BLaER1 (cell line): ENCODE measurements at regions not wholly inside any gene's neighbourhood (a gene's known extent, or its start where the extent isn't known, plus 50 kb on each side); places are given as distances from the start of the nearest gene placed in this dataset.

Source experiments
- H3K27ac ChIP-seq: shearing (Covaris generic); formaldehyde crosslinking; 2 replicates; pipeline ENCODE4 v1.8.1; 2022
- H3K27me3 ChIP-seq: shearing (Covaris generic); formaldehyde crosslinking; 2 replicates; pipeline ENCODE4 v1.8.1; 2022
- H3K36me3 ChIP-seq: shearing (Covaris generic); formaldehyde crosslinking; 2 replicates; pipeline ENCODE4 v1.8.1; 2022
- H3K4me1 ChIP-seq: shearing (Covaris generic); formaldehyde crosslinking; 2 replicates; pipeline ENCODE4 v1.8.1; 2022
- H3K4me2 ChIP-seq: shearing (Covaris generic); formaldehyde crosslinking; 2 replicates; pipeline ENCODE4 v1.8.1; 2022
- H3K4me3 ChIP-seq: shearing (Covaris generic); formaldehyde crosslinking; 2 replicates; pipeline ENCODE4 v1.8.1; 2022
- H3K9ac ChIP-seq: shearing (Covaris generic); formaldehyde crosslinking; 2 replicates; pipeline ENCODE4 v1.8.1; 2022
- H3K9me3 ChIP-seq: shearing (Covaris generic); formaldehyde crosslinking; 2 replicates; pipeline ENCODE4 v1.8.1; 2022
- H4K20me1 ChIP-seq: shearing (Covaris generic); formaldehyde crosslinking; 2 replicates; pipeline ENCODE4 v1.8.1; 2022
- Cebpa-rat ChIP-seq: shearing (Covaris generic); IDR thresholded peaks from 2 replicates; pipeline ENCODE4 v1.8.1; 2022

DNA sequence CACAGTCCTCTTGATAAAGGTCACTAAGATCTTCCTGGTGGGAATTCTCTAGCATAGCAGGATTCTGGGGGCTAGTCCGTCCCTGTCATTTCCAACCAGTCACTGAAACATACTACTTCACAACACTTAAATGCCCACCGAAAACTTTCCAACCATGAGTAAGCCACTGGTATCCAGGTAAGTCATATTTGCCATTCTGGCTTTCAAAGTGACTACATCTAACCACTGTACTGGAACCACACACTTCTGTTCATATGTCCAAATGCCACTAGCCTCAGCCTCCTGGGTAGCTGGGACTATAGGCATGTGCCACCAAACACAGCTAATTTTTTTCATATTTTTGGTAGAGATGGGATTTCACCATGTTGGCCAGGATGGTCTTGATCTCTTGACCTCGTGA lies 64.3 kb upstream of the VANGL1 start:
- Histone ChIP-seq H4K20me1 (no peaks in the 10 kb centered on the region), H3K4me1 (no peaks in the 10 kb centered on the region), H3K36me3 (no peaks in the 10 kb centered on the region), H3K4me2 (no peak overlapping the region), H3K9ac (no peak overlapping the region), H3K27me3 (no peaks in the 10 kb centered on the region), H3K27ac (no peak overlapping the region), H3K4me3 (no peak overlapping the region), H3K9me3 (peaks cover 16% of the 10 kb centered on the region)
- no peak for TF ChIP-seq Cebpa-rat

DNA sequence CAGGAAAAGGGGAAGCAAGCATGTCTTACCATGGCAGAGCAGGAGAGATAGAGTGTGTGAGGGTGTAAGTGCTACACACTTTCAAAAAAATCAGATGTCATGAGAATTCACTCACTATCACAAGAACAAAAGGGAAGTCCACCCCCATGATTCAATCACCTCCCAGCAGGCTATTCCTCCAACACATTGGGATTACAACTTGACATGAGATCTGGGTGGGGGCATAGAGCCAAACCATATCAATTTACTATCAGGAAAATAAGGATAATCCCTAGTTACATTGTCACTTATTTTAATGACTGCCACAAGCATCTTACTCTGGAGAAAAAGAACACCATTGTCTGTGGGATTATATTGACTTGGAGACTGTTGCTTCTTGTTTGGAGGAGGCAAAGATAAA lies 66.1 kb upstream of the VANGL1 start:
- Histone ChIP-seq H3K36me3 (no peaks in the 10 kb centered on the region), H3K9ac (no peak overlapping the region), H3K27me3 (no peaks in the 10 kb centered on the region), H3K9me3 (peaks cover 22% of the 10 kb centered on the region), H4K20me1 (no peaks in the 10 kb centered on the region), H3K4me1 (no peaks in the 10 kb centered on the region), H3K27ac (no peak overlapping the region), H3K4me2 (no peak overlapping the region), H3K4me3 (no peak overlapping the region)
- TF ChIP-seq Cebpa-rat, result no peak

DNA sequence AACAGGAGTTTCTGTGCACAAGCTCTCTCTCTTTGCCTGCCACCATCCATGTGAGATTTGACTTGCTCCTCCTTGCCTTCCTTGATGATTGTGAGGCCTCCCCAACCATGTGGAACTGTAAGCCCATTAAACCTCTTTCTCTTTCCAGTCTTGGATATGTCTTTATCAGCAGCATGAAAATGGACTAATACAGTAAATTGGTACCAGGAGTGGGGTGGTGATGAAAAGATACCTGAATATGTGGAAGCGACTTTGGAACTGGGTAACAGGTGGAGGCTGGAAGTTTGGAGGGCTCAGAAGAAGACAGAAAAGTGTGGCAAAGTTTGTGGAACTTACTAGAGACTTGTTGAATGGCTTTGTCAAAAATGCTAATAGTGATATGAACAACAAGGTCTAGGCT lies 69.1 kb upstream of the VANGL1 start:
- Histone ChIP-seq H4K20me1 (no peaks in the 10 kb centered on the region), H3K4me2 (no peak overlapping the region), H3K9me3 (peaks cover 27% of the 10 kb centered on the region), H3K4me1 (no peaks in the 10 kb centered on the region), H3K27ac (no peak overlapping the region), H3K9ac (no peak overlapping the region), H3K36me3 (no peaks in the 10 kb centered on the region), H3K27me3 (no peaks in the 10 kb centered on the region), H3K4me3 (no peak overlapping the region)
- TF ChIP-seq Cebpa-rat, result no peak

DNA sequence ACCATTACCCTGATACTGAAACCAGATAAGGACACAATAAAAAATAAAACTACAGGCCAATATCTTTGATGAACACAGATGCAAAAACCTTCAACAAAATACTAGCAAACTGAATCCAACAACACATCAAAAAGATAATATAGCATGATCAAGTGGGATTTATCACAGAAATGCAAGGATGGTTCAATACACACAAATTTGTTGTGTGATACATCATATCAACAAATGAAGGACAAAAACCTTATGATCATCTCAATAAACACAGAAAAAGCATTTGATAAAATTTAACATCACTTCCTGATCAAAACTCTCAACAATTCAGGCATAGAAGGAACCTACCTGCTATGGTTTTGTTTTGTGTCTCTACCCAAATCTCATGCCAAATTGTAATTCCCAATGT lies 74.3 kb upstream of the VANGL1 start:
- H4K20me1 ChIP-seq, result no peaks in the 10 kb centered on the region
- no peaks in the 10 kb centered on the region for H3K36me3 ChIP-seq
- H3K9ac ChIP-seq, result no peak overlapping the region
- no peak overlapping the region for H3K4me3 ChIP-seq
- no peak overlapping the region for H3K27ac ChIP-seq
- no peak overlapping the region for H3K4me2 ChIP-seq
- H3K9me3 ChIP-seq, result peaks cover 17% of the 10 kb centered on the region
- no peak for TF ChIP-seq Cebpa-rat
- no peaks in the 10 kb centered on the region for H3K4me1 ChIP-seq
- H3K27me3 ChIP-seq, result no peaks in the 10 kb centered on the region

DNA sequence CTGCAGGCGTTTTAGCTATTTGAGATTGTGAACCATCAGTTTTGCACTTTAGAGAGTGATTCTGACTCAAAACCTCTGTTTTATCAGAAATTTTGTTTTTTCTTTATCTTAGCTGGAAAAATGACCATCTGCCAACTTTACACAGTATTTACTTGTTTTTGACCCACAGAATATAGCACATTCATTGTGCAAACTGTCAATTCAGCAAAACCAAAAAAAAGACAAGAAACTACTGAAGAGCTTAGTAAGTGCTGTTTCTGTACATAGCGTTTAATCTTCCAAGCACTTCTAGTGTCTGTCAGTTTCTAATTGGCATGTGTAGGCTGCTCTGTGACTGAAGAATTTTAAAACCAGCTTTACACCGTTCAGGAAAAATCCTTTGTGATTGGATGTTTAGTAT lies 76.0 kb upstream of the VANGL1 start:
- H3K4me3 ChIP-seq, result no peak overlapping the region
- H3K9me3 ChIP-seq, result peaks cover 11% of the 10 kb centered on the region
- H3K9ac ChIP-seq, result no peak overlapping the region
- H3K27ac ChIP-seq, result no peak overlapping the region
- no peaks in the 10 kb centered on the region for H3K27me3 ChIP-seq
- no peaks in the 10 kb centered on the region for H3K4me1 ChIP-seq
- TF ChIP-seq Cebpa-rat, result no peak
- no peaks in the 10 kb centered on the region for H3K36me3 ChIP-seq
- no peaks in the 10 kb centered on the region for H4K20me1 ChIP-seq
- H3K4me2 ChIP-seq, result no peak overlapping the region

DNA sequence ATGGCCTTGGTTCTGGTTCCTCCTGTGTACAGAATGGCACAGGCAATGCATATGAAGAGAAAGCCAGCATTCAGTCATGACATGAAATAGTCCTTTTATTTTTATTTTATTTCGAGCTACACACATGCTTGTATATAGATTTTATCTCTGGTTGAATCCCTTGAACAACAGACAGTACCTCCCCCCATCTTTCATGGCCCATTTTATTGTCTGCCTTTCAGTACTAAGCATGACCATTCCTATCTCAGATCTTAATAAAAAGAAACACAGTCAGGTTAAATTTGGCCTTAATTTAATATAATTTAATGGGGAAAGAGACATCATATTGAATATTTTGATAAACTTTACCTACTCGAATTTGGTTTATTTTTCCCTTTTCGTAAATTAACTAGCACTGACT lies 76.4 kb upstream of the VANGL1 start:
- Histone ChIP-seq H3K4me2 (no peak overlapping the region), H3K36me3 (no peaks in the 10 kb centered on the region), H3K27ac (no peak overlapping the region), H3K9me3 (peaks cover 11% of the 10 kb centered on the region), H3K4me1 (no peaks in the 10 kb centered on the region), H3K27me3 (no peaks in the 10 kb centered on the region), H4K20me1 (no peaks in the 10 kb centered on the region), H3K4me3 (no peak overlapping the region), H3K9ac (no peak overlapping the region)
- TF ChIP-seq Cebpa-rat, result no peak

DNA sequence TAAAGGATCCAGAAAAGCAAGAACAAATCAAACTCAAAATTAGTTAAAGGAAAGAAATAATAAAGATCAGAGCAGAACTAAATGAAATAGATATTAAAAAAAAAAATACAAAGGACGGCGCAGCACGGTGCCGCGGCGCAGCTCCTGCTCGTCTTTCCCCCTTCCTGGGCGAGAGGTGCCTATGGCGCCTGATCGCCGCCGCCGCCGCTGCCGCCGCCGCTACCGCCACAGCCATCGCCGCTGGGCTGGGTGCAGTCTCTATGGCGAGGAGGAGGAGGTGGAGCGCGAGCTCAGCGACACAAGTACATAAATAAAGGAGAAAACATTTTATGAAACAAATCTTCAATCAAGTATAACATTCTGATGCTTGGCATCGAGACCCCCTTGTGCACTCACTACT lies 77.6 kb upstream of the VANGL1 start:
- H3K4me3 ChIP-seq, result no peak overlapping the region
- TF ChIP-seq Cebpa-rat, result no peak
- H3K4me2 ChIP-seq, result no peak overlapping the region
- H3K36me3 ChIP-seq, result no peaks in the 10 kb centered on the region
- peaks cover 11% of the 10 kb centered on the region for H3K9me3 ChIP-seq
- no peaks in the 10 kb centered on the region for H3K27me3 ChIP-seq
- no peak overlapping the region for H3K9ac ChIP-seq
- no peaks in the 10 kb centered on the region for H4K20me1 ChIP-seq
- H3K4me1 ChIP-seq, result no peaks in the 10 kb centered on the region
- no peak overlapping the region for H3K27ac ChIP-seq

DNA sequence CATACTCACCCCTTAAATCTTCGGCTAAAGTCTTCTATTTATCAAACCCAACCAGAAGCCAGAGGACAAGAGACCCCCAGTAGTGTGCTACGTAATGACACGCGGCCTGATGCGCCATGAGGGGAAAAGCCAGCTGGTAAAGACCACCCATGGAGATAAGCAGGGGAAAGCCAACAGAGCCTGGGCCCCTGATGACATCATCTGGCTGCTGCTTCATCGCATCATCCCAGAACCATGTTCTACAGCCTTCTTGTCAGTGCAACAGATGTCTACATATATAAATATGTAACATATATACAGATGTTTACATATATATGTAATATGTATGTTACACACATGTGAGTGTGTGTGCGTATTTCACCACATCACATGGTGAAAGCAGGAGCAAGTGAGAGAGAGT lies 81.7 kb upstream of the VANGL1 start:
- TF ChIP-seq Cebpa-rat, result no peak
- Histone ChIP-seq H3K9ac (no peak overlapping the region), H3K27me3 (no peaks in the 10 kb centered on the region), H3K4me3 (no peak overlapping the region), H3K27ac (no peak overlapping the region), H3K4me2 (no peak overlapping the region), H3K9me3 (no peaks in the 10 kb centered on the region; the same call in 1 of the 2 replicates), H4K20me1 (no peaks in the 10 kb centered on the region), H3K4me1 (no peaks in the 10 kb centered on the region), H3K36me3 (no peaks in the 10 kb centered on the region)

DNA sequence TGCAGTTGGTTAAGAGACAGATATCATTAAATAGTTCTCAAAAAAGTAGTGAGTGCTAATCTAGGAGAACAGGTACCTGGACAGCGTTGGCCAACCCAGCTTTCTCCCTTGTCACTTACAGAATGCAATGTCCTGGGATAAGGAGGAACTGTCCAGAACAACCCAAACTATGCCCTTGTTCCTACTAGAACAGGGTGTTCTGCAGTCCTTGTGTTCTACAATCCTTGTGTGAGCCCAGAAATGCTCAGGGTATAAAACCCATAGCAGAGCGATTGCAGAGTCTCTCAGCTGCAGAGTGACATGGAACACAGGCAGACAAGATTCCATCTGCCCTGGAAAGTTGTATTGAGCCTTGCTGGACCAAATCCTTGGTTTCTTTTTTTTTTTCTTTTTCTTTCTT lies 83.5 kb upstream of the VANGL1 start:
- H4K20me1 ChIP-seq, result no peaks in the 10 kb centered on the region
- H3K27me3 ChIP-seq, result no peaks in the 10 kb centered on the region
- H3K9ac ChIP-seq, result no peak overlapping the region
- H3K36me3 ChIP-seq, result no peaks in the 10 kb centered on the region
- H3K4me1 ChIP-seq, result no peaks in the 10 kb centered on the region
- TF ChIP-seq Cebpa-rat, result no peak
- H3K4me2 ChIP-seq, result no peak overlapping the region
- no peak overlapping the region for H3K27ac ChIP-seq
- no peak overlapping the region for H3K4me3 ChIP-seq
- no peaks in the 10 kb centered on the region for H3K9me3 ChIP-seq

DNA sequence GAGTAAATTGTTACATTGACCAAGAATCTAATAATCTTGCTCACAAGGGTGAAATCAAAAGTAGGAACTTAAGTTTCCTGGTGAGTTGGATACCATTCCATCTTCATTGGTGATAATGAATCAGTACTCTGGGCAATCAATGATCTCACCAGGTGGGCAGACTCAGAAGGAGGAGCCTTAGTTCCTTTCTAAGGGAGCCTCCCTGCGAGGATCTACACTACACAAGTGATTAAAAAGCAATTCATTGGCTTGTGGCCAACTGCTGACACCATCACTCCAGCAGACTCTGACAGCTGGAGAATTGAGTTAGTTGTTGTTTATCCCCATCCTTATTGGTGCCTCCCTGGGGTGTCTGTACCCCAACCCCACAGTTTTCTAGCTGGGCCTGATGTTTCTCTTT lies 84.1 kb upstream of the VANGL1 start:
- Histone ChIP-seq H3K9ac (no peak overlapping the region), H3K27ac (no peak overlapping the region), H3K4me3 (no peak overlapping the region), H4K20me1 (no peaks in the 10 kb centered on the region), H3K36me3 (no peaks in the 10 kb centered on the region), H3K4me1 (no peaks in the 10 kb centered on the region), H3K9me3 (no peaks in the 10 kb centered on the region), H3K27me3 (no peaks in the 10 kb centered on the region), H3K4me2 (no peak overlapping the region)
- no peak for TF ChIP-seq Cebpa-rat

DNA sequence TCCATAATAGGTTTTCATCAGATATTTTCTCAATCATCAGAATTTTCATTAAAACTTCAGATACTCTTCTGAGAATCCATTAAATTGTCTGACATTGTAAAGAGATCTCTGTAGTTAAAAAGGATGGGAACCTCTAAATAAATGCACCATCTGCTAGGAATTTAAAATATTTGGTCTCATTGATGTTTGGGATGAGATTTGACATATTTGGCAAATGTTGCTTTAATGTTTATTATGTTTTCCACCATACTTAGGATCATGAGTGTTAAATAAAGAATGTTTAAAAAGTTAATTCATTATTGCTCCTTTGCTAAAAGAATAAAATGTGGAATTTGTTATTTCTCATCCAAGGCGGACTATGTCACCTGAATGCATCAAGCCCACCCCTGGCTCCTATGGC lies 85.5 kb upstream of the VANGL1 start:
- H3K36me3 ChIP-seq, result no peaks in the 10 kb centered on the region
- no peak overlapping the region for H3K9ac ChIP-seq
- H3K27ac ChIP-seq, result no peak overlapping the region
- no peaks in the 10 kb centered on the region for H3K9me3 ChIP-seq
- H4K20me1 ChIP-seq, result no peaks in the 10 kb centered on the region
- no peaks in the 10 kb centered on the region for H3K4me1 ChIP-seq
- no peak overlapping the region for H3K4me2 ChIP-seq
- TF ChIP-seq Cebpa-rat, result no peak
- H3K4me3 ChIP-seq, result no peak overlapping the region
- H3K27me3 ChIP-seq, result no peaks in the 10 kb centered on the region
